H9 (cell line): ENCODE measurements at regions not wholly inside any gene's neighbourhood (a gene's known extent, or its start where the extent isn't known, plus 50 kb on each side); places are given as distances from the start of the nearest gene placed in this dataset.

ENCODE experiments used
- DNase-seq: peaks from one replicate; pipeline ENCODE4 v3.0.0-alpha.2; 2017
- H2AFZ ChIP-seq: one replicate; pipeline ENCODE4 v1.6.1; 2013; ENCODE audit warnings: mild to moderate bottlenecking, low read length, control low read depth, moderate library complexity
- H2AK5ac ChIP-seq: 2 replicates; pipeline ENCODE4 v1.6.1; 2013; ENCODE audit warnings: low read length, control low read depth, mixed read lengths; ENCODE audit not compliant: insufficient read length
- H2BK120ac ChIP-seq: one replicate; pipeline ENCODE4 v1.6.1; 2013; ENCODE audit warnings: low read depth, mild to moderate bottlenecking, low read length, control low read depth, inconsistent platforms; ENCODE audit not compliant: poor library complexity, severe bottlenecking
- H2BK12ac ChIP-seq: 2 replicates; pipeline ENCODE4 v1.6.1; 2013; ENCODE audit warnings: low read length, control low read depth, mixed read lengths, low read depth; ENCODE audit not compliant: insufficient read length
- H2BK15ac ChIP-seq: 2 replicates; pipeline ENCODE4 v1.6.1; 2013; ENCODE audit warnings: low read depth, low read length, control low read depth
- H2BK20ac ChIP-seq: one replicate; pipeline ENCODE4 v1.6.1; 2013; ENCODE audit warnings: low read depth, mild to moderate bottlenecking, low read length, control low read depth, inconsistent platforms; ENCODE audit not compliant: poor library complexity, severe bottlenecking
- H2BK5ac ChIP-seq: 2 replicates; pipeline ENCODE4 v1.6.1; 2013; ENCODE audit warnings: low read length, control low read depth, mixed read lengths; ENCODE audit not compliant: insufficient read length
- H3K14ac ChIP-seq: 2 replicates; pipeline ENCODE4 v1.6.1; 2013; ENCODE audit warnings: low read length, control low read depth; ENCODE audit not compliant: insufficient read depth
- H3K18ac ChIP-seq: 2 replicates; pipeline ENCODE4 v1.6.1; 2013; ENCODE audit warnings: low read depth, mild to moderate bottlenecking, mixed read lengths, low read length, control low read depth; ENCODE audit not compliant: insufficient read length
- H3K23ac ChIP-seq: 2 replicates; pipeline ENCODE4 v1.6.1; 2013; ENCODE audit warnings: low read length, control low read depth, mixed read lengths, low read depth; ENCODE audit not compliant: insufficient read length
- H3K23me2 ChIP-seq: 2 replicates; pipeline ENCODE4 v1.6.1; 2013; ENCODE audit warnings: low read depth, mild to moderate bottlenecking, mixed read lengths, low read length, control low read depth; ENCODE audit not compliant: insufficient read length, poor library complexity, severe bottlenecking
- H3K27ac ChIP-seq: 2 replicates; pipeline ENCODE4 v1.5.1; 2013; ENCODE audit warnings: low read length, control low read depth, mixed read lengths, low read depth; ENCODE audit not compliant: insufficient read length
- H3K27me3 ChIP-seq: 2 replicates; pipeline ENCODE4 v1.6.1; 2013; ENCODE audit warnings: low read length, control low read depth, inconsistent platforms; ENCODE audit not compliant: insufficient read depth
- H3K4ac ChIP-seq: 2 replicates; pipeline ENCODE4 v1.6.1; 2013; ENCODE audit warnings: low read depth, mild to moderate bottlenecking, control low read depth, inconsistent platforms, low read length, moderate library complexity
- H3K4me1 ChIP-seq: 2 replicates; pipeline ENCODE4 v1.6.1; 2013; ENCODE audit warnings: low read length, control low read depth, inconsistent platforms; ENCODE audit not compliant: insufficient read depth
- H3K4me2 ChIP-seq: 2 replicates; pipeline ENCODE4 v1.6.1; 2013; ENCODE audit warnings: low read length, control low read depth, mixed read lengths; ENCODE audit not compliant: insufficient read length, insufficient read depth
- H3K56ac ChIP-seq: 2 replicates; pipeline ENCODE4 v1.6.1; 2013; ENCODE audit warnings: low read depth, mild to moderate bottlenecking, mixed read lengths, low read length, control low read depth; ENCODE audit not compliant: insufficient read length
- H3K79me1 ChIP-seq: 2 replicates; pipeline ENCODE4 v1.6.1; 2013; ENCODE audit warnings: low read depth, mild to moderate bottlenecking, moderate library complexity, low read length, control low read depth, inconsistent platforms; ENCODE audit not compliant: insufficient read depth, poor library complexity, severe bottlenecking
- H3K79me2 ChIP-seq: 2 replicates; pipeline ENCODE4 v1.6.1; 2013; ENCODE audit warnings: low read length, control low read depth, inconsistent platforms; ENCODE audit not compliant: insufficient read depth
- H3K9ac ChIP-seq: 2 replicates; pipeline ENCODE4 v1.6.1; 2013; ENCODE audit warnings: low read length, control low read depth, mixed read lengths; ENCODE audit not compliant: insufficient read length; ENCODE audit errors: extremely low read depth
- H3K9me3 ChIP-seq: one replicate; pipeline ENCODE4 v1.6.1; 2013; ENCODE audit warnings: low read depth, low read length, inconsistent platforms; ENCODE audit not compliant: control insufficient read depth
- H3T11ph ChIP-seq: one replicate; pipeline ENCODE4 v1.6.1; 2013; ENCODE audit warnings: mild to moderate bottlenecking, low read length, control low read depth, inconsistent platforms
- H4K20me1 ChIP-seq: one replicate; pipeline ENCODE4 v1.6.1; 2013; ENCODE audit not compliant: control insufficient read depth, insufficient read length, insufficient read depth
- H4K5ac ChIP-seq: 2 replicates; pipeline ENCODE4 v1.6.1; 2013; ENCODE audit warnings: low read depth, mild to moderate bottlenecking, mixed read lengths, low read length, control low read depth; ENCODE audit not compliant: insufficient read length
- H4K8ac ChIP-seq: replicated peaks from 2 replicates; pipeline ENCODE4 v1.6.1; 2013; ENCODE audit warnings: low read length, control low read depth, mixed read lengths, low read depth; ENCODE audit not compliant: insufficient read length
- H4K91ac ChIP-seq: 2 replicates; pipeline ENCODE4 v1.6.1; 2013; ENCODE audit warnings: low read depth, mild to moderate bottlenecking, moderate library complexity, mixed read lengths, low read length, control low read depth; ENCODE audit not compliant: insufficient read length
- H3K27ac Mint-ChIP-seq, 3 experiments: 2 replicates in 2 of 3; 3 replicates in 1 of 3; pipeline ENCODE4 v1.8.0; 2020 to 2021; ENCODE audit warnings: mixed read lengths in 3 of 3, mild to moderate bottlenecking in 1 of 3, moderate library complexity in 1 of 3
- H3K27me3 Mint-ChIP-seq: 2 replicates; pipeline ENCODE4 v1.8.0; 2021; ENCODE audit warnings: low read depth, mild to moderate bottlenecking, moderate library complexity, mixed read lengths
- H3K36me3 Mint-ChIP-seq, 3 experiments: 2 replicates in 2 of 3; 3 replicates in 1 of 3; pipeline ENCODE4 v1.8.0; 2020 to 2021; ENCODE audit warnings: low read depth in 3 of 3, mixed read lengths in 3 of 3; ENCODE audit not compliant: insufficient read depth in 1 of 3
- H3K4me1 Mint-ChIP-seq, 2 experiments: 2 replicates each; pipeline ENCODE4 v1.8.0; 2020; ENCODE audit warnings: mixed read lengths in 2 of 2
- H3K4me3 Mint-ChIP-seq, 2 experiments: 2 replicates in 1 of 2; 3 replicates in 1 of 2; pipeline ENCODE4 v1.8.0; 2020 to 2021; ENCODE audit warnings: mild to moderate bottlenecking in 2 of 2, mixed read lengths in 2 of 2, moderate library complexity in 1 of 2
- H3K9me3 Mint-ChIP-seq, 2 experiments: 2 replicates in 1 of 2; 3 replicates in 1 of 2; pipeline ENCODE4 v1.8.0; 2020; ENCODE audit warnings: mild to moderate bottlenecking in 2 of 2, mixed read lengths in 2 of 2, moderate library complexity in 1 of 2
- CTCF ChIP-seq: fragments of 200-600 bp; sonication (generic); conservative IDR thresholded peaks from 3 replicates; pipeline ENCODE4 v1.8.0; 2021; ENCODE audit warnings: antibody characterized with exemption, mild to moderate bottlenecking
- WGBS: extraction: QIAGEN DNeasy Blood & Tissue Kit; methylation state at CpG from one replicate; pipeline ENCODE4 v1.1.7; 2013; ENCODE audit warnings: missing lambda C conversion rate, low lambda C conversion rate, mixed read lengths; ENCODE audit not compliant: insufficient read length; ENCODE audit errors: extremely low coverage; 5-methylcytosine and 5-hydroxymethylcytosine counted together

GRCh38 chr3:30318110-30318509 lies 288.3 kb upstream of the TGFBR2 start:
- H3K9ac ChIP-seq, result no peak overlapping the region
- Mint-ChIP-seq H3K36me3 (peaks cover 0 to 4% (median 0%) of the 10 kb centered on the region in 3 experiments; a peak in 2 of 7 replicates), H3K27ac (no peak overlapping the region), H3K4me1 (no peaks in the 10 kb centered on the region), H3K9me3 (peaks cover 4 to 9% of the 10 kb centered on the region in 2 experiments; a peak in 4 of 5 replicates), H3K4me3 (no peak overlapping the region), H3K27me3 (no peaks in the 10 kb centered on the region)
- H3K4me1 ChIP-seq, result no peaks in the 10 kb centered on the region
- H2BK15ac ChIP-seq, result no peak overlapping the region
- no peak overlapping the region for H3K4me2 ChIP-seq
- H3K23ac ChIP-seq, result no peak overlapping the region
- H2AK5ac ChIP-seq, result no peak overlapping the region
- H3K27ac ChIP-seq, result no peak overlapping the region
- no peak overlapping the region for H4K8ac ChIP-seq
- H4K91ac ChIP-seq, result no peak overlapping the region
- no peaks in the 10 kb centered on the region for H3K79me1 ChIP-seq
- no CpG with 5 or more reads among the region's 3 CpGs for WGBS
- no peaks in the 10 kb centered on the region for H3K27me3 ChIP-seq
- no peak overlapping the region for H2BK12ac ChIP-seq
- H4K20me1 ChIP-seq, result no peaks in the 10 kb centered on the region
- no peak overlapping the region for H2BK5ac ChIP-seq
- no peak overlapping the region for H2AFZ ChIP-seq
- no peak for DNase-seq
- H2BK20ac ChIP-seq, result no peak overlapping the region
- H3K23me2 ChIP-seq, result no peaks in the 10 kb centered on the region
- H3K9me3 ChIP-seq, result no peaks in the 10 kb centered on the region
- H2BK120ac ChIP-seq, result no peak overlapping the region
- no peak overlapping the region for H3K18ac ChIP-seq
- H3K14ac ChIP-seq, result no peak overlapping the region
- H3K56ac ChIP-seq, result no peak overlapping the region
- no peak overlapping the region for H4K5ac ChIP-seq
- no peaks in the 10 kb centered on the region for H3K79me2 ChIP-seq
- TF ChIP-seq CTCF, result no peak
- no peak overlapping the region for H3T11ph ChIP-seq
- H3K4ac ChIP-seq, result no peak overlapping the region
